DMS 273 (cell line): ENCODE measurements at regions not wholly inside any gene's neighbourhood (a gene's known extent, or its start where the extent isn't known, plus 50 kb on each side); places are given as distances from the start of the nearest gene placed in this dataset.
A peak's percentile ranks its signal among the peaks of the same experiment; 100 is the strongest.

Experiments used
- DNase-seq: peaks from one replicate; lab custom pipeline; 2025; ENCODE audit not compliant: unreplicated experiment; lab: John Stamatoyannopoulos, UW

GRCh38 chr10:30256084-30256483, 93.0 kb downstream of the MTPAP start:
- no peak for DNase-seq

- DNase-seq, result no peak
These were observed 94.2 kb downstream of the MTPAP start for GRCh38 chr10:30254926-30255325.

DNA sequence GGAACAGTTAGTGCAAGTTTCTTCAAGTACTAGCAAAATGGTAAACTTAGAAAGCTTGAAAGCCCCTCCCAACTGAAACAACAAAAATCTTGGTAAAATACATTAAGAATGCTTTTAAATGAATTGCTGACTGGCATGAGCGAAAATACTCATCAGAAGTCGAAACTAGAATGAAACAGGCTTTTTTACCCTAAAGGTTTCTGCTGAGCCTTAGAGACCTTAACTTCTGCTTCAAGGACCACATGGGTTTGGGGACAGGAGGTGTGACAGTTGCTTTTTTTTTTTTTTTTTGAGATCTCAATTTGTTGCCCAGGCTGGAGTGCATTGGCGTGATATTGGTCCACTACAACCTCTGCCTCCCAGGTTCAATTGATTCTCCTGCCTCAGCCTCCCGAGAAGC, 100.3 kb downstream of the MTPAP start:
- DNase-seq, result no peak

GRCh38 chr10:30247704-30248103, 101.4 kb downstream of the MTPAP start:
- no peak for DNase-seq

DNA sequence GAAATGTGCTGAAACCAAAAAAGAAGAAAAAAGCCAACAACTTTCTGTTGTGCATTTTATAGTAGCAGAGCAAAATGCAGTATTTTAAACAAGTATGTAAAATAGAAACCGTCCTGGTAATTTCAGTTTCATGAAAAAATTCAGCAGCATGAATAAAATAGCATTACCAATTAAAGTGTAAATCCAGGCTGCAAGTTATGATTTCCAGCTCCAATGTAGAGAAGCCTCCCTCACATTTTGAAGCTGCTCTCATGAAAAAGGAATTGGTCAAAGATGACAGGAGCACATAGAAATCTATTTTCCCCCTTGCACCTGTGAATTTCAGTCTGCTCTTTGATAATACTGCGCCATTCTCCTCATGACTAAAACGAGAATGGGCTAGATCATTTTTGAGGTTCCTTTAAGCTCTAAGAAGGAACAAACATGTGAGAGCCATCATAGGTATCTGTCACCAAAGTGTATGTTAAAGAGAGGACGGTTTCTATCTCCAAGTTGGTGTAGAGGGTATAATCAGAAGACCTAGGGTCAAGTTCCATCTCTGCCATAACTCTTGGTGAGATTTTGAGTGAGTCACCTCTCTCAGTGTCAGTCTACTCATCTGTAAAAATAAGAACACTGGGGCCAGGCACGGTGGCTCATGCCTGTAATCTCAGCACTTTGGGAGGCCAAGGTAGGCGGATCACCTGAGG, 107.5 kb downstream of the MTPAP start:
- no peak for DNase-seq

DNA sequence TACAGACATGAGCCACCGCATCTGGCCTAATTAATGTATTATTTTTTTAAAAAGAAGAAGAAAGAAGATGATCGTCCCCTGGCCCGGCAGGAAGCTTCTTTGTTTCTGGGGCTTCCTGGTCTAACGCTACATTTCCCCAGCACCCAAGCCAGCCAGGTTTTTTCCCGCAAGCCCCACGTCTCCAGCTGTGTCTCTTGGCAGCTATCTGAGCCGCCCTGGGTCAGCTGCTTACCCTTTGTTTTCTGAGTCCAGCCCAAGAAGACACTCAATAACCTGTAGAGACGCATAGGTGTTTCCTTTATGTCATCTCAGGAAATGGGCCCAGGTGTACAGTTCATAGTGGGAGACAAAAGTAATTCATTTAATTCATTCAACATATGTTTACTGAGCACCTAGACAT, 110.2 kb downstream of the MTPAP start:
- DNase-seq, result no peak

- no peak for DNase-seq
These were observed 115.7 kb downstream of the MTPAP start for GRCh38 chr10:30233186-30233959.

DNA sequence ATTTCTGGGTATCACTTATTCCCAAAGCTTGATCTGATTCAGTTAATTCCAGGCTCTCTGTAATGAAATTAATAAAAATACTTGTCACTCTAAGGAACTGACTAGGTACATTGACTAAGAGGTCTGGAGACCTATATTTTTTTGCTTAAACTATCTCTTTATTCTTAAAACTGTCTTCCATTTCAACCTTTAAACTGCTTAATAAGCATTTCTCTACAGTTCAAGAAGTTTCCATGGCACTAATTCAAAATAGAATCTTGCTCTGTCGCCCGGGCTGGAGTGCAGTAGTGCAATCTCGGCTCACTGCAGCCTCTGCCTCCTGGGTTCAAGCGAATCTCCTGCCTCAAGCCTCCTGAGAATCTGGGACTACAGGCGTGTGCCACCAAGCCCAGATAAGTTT, 117.4 kb downstream of the MTPAP start:
- DNase-seq, result no peak

DNA sequence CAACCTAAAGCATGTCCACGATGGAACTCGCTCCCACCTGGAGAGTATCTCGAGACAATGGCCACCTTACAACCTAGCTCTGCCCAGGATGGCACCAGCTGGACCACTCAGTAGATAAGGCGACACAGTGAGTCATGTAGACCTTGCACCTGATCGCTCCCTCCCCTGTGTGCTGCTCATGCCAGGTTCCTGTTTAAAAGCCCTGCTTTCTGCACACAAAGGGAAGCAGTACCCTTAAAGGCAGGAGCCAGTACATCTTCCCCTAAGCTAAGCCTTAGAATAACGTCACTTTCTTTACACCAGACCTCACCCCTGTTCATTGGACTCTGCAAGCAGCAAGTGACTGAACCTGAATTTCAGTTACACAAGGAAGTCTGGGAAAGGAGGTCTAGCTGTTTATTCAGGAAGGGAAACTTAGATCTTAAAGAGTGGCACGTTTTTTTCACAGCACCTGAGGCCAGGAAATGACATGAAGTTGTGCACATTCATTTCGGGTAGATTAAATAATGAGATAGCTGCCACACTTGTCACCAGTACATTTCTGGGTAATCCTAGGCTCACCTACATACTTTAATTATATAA, 117.9 kb downstream of the MTPAP start:
- DNase-seq, result no peak

- DNase-seq, result no peak
These were observed 119.5 kb downstream of the MTPAP start for GRCh38 chr10:30229536-30229935.

DNA sequence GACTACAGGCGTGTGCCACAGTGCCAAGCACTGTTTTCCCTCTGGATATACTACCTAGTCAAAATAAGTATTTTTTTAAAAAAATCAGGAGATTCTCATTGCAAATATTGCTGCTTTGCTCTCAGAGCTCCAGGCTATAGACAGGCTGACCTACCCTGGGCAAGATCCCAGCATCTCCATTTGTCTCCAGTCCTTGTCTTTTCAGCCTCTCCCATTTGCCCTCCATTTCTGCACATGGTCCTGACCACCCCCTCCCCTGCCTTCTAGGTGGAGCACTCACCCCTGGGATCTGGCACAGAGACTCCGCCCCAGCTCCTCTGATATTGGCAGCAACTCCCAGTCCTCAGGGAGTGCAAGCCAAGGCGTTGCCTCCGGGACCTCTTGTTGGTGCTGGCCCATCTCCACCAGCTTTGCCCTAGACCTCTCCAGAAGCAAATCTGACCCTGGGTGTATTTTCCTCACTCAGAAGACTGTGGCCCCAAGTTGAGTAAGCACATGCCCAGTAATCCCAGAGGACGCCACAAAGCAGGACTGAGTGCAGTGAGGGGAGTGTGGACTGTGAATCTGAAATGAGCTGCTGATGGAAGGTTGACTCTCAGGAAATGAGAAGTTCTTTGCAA, 120.6 kb downstream of the MTPAP start:
- no peak for DNase-seq

DNA sequence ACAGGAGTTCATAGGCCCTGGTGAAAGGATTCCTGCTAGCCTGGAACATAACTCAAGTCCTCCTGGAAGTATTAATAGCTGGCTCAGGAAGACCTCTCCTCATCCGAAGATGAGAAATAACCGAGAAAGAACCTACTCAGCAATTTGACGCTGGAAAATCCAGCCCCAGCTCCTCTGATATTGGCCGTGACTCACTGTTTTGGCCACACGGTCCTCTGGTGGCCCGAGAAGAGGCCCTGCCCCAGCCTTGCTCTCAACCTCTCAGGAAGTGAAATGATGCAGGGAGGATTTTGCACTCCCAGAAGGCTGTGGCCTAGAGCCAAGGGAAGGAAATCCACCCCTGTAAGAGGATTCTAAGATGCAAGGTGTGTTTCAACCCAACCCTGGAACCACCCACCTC, 121.6 kb downstream of the MTPAP start:
- DNase-seq, result no peak

- no peak for DNase-seq
These were observed 128.9 kb downstream of the MTPAP start for GRCh38 chr10:30219971-30220751.

- DNase-seq, result no peak
These were observed 132.3 kb downstream of the MTPAP start for GRCh38 chr10:30216821-30217220.

DNA sequence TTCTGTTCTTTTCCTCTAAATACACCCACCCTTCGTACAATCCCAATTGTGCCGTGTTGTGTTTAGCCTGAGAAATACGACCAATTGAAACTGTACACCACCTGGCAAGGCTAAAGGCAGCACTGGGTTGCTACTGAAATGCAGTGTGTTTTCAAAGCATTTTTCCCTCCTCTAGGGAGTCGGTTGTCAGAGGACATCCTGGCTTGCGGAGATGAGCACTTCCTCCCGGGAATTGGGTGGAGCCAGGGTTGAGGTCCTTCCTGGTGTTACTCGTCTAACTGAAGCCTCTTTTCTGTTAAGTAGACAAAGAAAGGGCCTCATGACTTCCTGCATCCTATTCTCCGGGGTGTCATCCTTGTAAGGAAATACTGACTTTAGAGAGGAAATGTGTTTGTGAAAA, 133.5 kb downstream of the MTPAP start:
- peak; percentile 1 for DNase-seq

- DNase-seq, result no peak
These were observed 133.9 kb downstream of the MTPAP start for GRCh38 chr10:30215141-30215540.

GRCh38 chr10:30210296-30210695, 138.8 kb downstream of the MTPAP start:
- no peak for DNase-seq

DNA sequence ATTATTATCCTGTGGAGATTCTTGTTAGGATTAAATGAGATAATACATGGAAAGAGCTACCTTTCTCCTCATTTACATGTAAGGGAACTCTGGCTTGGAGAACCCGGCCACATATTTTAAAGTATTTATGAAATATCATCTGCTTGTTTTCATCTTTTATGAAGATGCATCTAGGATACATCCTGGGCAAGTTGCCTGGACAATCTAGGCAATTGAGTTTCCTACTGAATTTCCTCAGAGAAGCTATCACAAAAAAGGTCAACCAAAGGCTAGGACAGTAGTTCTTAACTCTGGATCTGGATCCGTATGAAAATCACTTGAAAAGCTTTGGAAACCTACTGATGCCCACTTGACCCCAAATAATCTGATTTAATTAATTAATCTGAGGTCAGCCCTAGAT, 140.7 kb downstream of the MTPAP start:
- DNase-seq, result no peak

DNA sequence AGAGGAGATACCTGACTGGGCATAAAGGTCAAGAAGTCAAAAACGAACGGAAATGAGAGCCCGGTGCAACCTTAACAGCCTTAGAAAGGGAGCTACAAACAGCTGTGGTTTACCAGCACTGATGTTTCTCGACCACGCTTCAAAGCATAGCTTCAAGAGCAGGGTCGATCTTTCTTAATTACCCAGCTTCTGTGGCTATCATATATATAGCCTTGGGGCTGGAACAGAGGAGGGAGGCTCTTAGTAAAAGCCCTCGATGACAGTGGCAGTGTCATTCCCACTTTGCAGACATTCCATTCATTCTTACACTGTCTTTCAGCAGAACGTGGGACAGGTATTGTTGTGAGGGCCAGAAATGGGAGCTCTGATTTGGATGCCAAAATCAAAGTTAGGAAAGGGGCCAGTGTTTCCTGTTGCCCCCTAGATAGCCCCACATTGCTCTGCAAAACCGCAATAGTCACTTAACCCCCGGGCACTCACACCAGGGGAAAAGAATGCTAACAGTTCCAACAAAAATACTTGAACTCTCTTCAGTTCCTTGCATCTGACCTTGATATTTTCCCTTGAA, 141.5 kb downstream of the MTPAP start:
- no peak for DNase-seq

DNA sequence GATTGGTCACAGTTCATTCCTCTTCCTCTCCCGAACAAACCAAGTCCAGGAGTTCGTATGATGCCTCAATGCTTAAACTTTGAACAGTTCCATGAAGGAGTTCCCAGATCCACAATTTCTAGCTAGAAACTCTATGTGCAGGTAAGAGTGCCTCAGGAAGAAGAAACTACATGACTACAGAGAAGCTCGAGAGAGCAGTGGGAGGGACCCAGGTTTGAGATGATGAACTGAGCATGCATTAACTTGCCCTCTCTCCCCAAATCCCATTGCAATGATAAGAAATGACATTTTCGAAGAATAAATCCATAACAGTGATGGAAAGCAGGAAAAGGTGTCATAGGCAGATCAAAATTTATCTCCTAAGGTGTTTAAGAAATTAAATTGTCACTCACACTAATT, 140.6 kb upstream of the JCAD start:
- DNase-seq, result no peak
